KMS-11 (cell line): ENCODE measurements at regions not wholly inside any gene's neighbourhood (a gene's known extent, or its start where the extent isn't known, plus 50 kb on each side); places are given as distances from the start of the nearest gene placed in this dataset.

ENCODE experiments used
- H2AFZ ChIP-seq: fragments of 200-600 bp; sonication (generic); 2 replicates; pipeline ENCODE4 v1.6.1; 2016; ENCODE audit warnings: antibody characterized with exemption, mixed run types, low read depth
- H3K27ac ChIP-seq: fragments of 200-600 bp; sonication (generic); 2 replicates; pipeline ENCODE4 v1.6.1; 2016; ENCODE audit warnings: mild to moderate bottlenecking, mixed run types
- H3K27me3 ChIP-seq: fragments of 200-600 bp; sonication (generic); 2 replicates; pipeline ENCODE4 v1.6.1; 2017; ENCODE audit warnings: mild to moderate bottlenecking, low read depth, mixed run types, moderate library complexity; ENCODE audit not compliant: insufficient read depth
- H3K36me3 ChIP-seq: fragments of 200-600 bp; sonication (generic); 2 replicates; pipeline ENCODE4 v1.6.1; 2017; ENCODE audit warnings: mild to moderate bottlenecking, mixed run types; ENCODE audit not compliant: insufficient read depth
- H3K4me1 ChIP-seq: fragments of 200-600 bp; sonication (generic); 2 replicates; pipeline ENCODE4 v1.6.1; 2016; ENCODE audit warnings: mild to moderate bottlenecking, low read depth, mixed run types; ENCODE audit not compliant: poor library complexity, severe bottlenecking
- H3K4me2 ChIP-seq: fragments of 200-600 bp; sonication (generic); 2 replicates; pipeline ENCODE4 v1.7.0; 2016; ENCODE audit warnings: mild to moderate bottlenecking, mixed run types
- H3K4me3 ChIP-seq: fragments of 200-600 bp; sonication (generic); IDR thresholded peaks from 2 replicates; pipeline ENCODE4 v1.6.1; 2017; ENCODE audit warnings: low read depth, low read length, mixed read lengths; ENCODE audit not compliant: insufficient read depth
- H3K79me2 ChIP-seq: fragments of 200-600 bp; sonication (generic); 2 replicates; pipeline ENCODE4 v1.6.1; 2016; ENCODE audit warnings: low read depth, mixed run types; ENCODE audit not compliant: insufficient read depth
- H3K9ac ChIP-seq: fragments of 200-600 bp; sonication (generic); 2 replicates; pipeline ENCODE4 v1.6.1; 2016; ENCODE audit warnings: mild to moderate bottlenecking, mixed run types
- H4K20me1 ChIP-seq: fragments of 200-600 bp; sonication (generic); 2 replicates; pipeline ENCODE4 v1.6.1; 2016; ENCODE audit warnings: mild to moderate bottlenecking, mixed run types; ENCODE audit not compliant: insufficient read depth
- TF ChIP-seq, protein P1 (sequence below): fragments of 200-600 bp; sonication (generic); conservative IDR thresholded peaks from 2 replicates; pipeline ENCODE4 v1.6.1; 2017; ENCODE audit warnings: low read depth, mild to moderate bottlenecking, antibody characterized with exemption, low read length, moderate library complexity, mixed read lengths

DNA sequence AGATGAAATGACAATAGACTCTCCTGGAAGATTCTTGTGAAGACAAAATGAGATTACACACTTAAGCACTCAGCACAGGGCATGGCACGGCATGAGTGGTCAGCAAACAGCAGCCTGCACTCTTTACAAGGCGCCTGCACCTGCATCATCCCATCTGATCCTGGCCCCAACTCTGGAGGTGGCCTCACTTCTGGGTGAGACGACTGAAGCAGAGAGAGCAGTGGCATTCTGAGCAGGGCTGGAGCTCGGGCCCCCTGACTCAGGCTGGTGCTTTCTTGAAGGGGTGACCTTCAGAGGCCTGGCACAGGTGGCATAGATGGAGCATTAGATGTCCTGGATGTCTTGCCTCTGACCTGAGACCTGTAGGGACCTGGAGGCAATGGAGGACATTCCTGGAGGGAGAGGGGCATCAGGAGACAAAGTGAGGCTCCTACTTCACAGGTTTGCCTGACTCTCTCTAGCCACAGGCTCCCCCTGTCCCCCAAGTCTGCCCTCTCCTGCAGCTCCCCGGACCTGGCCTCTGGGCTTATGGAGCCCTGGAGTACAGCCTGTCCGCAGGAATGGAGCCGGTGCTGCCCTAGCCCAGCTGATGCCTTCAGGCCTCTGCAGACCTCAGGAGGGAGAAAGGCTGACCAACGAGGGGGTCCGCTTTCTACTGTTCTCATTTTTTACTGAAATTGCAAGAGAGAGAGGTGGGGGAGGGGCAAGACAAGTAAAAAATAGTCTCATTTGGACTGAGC is 65.5 kb upstream of the THY1 start:
- no peak overlapping the region for H3K4me3 ChIP-seq

DNA sequence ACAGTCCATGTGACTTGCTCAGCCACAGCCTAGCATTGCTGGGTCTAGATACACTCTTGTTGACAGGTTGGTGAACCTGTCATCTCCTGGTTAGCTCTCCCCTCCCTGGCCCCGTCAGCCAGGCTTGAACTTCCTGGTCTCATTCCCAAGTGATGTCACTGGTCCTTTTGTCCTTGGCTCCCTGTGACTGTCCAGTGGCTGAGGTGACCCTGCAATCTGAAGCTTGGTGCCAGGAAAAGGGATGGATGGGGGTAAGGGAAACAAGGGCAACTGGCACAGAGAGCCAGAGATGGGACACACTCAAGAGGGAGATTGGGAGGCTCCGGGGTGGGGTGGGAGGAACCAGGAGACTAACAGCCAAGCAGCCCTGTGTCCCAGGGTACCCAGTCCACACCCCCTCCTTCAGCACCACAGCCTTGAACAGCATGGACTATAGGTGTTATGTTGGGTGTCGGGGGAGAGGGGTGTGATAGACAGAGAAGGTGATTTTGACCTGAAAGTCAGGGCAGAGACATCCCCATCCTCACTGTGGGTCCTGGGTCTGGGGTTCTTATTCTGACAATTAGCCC is 63.8 kb upstream of the THY1 start:
- H3K4me1 ChIP-seq: no peaks in the 10 kb centered on the region
- TF ChIP-seq, protein P1, sequence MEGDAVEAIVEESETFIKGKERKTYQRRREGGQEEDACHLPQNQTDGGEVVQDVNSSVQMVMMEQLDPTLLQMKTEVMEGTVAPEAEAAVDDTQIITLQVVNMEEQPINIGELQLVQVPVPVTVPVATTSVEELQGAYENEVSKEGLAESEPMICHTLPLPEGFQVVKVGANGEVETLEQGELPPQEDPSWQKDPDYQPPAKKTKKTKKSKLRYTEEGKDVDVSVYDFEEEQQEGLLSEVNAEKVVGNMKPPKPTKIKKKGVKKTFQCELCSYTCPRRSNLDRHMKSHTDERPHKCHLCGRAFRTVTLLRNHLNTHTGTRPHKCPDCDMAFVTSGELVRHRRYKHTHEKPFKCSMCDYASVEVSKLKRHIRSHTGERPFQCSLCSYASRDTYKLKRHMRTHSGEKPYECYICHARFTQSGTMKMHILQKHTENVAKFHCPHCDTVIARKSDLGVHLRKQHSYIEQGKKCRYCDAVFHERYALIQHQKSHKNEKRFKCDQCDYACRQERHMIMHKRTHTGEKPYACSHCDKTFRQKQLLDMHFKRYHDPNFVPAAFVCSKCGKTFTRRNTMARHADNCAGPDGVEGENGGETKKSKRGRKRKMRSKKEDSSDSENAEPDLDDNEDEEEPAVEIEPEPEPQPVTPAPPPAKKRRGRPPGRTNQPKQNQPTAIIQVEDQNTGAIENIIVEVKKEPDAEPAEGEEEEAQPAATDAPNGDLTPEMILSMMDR: no peak
- H3K79me2 ChIP-seq: no peaks in the 10 kb centered on the region
- H3K27ac ChIP-seq: no peak overlapping the region
- H2AFZ ChIP-seq: no peak overlapping the region
- no peak overlapping the region for H3K9ac ChIP-seq
- no peak overlapping the region for H3K4me2 ChIP-seq
- no peak overlapping the region for H3K4me3 ChIP-seq
- no peaks in the 10 kb centered on the region for H3K27me3 ChIP-seq
- H3K36me3 ChIP-seq: no peaks in the 10 kb centered on the region
- H4K20me1 ChIP-seq: no peaks in the 10 kb centered on the region

More for the DNA sequence above, 65.5 kb upstream of the THY1 start:
- no peaks in the 10 kb centered on the region for H3K79me2 ChIP-seq
- H3K4me1 ChIP-seq: no peaks in the 10 kb centered on the region
- no peak overlapping the region for H2AFZ ChIP-seq
- TF ChIP-seq, protein P1: no peak
- H4K20me1 ChIP-seq: no peaks in the 10 kb centered on the region
- H3K9ac ChIP-seq: no peak overlapping the region
- no peaks in the 10 kb centered on the region for H3K27me3 ChIP-seq
- no peaks in the 10 kb centered on the region for H3K36me3 ChIP-seq
- no peak overlapping the region for H3K27ac ChIP-seq
- H3K4me2 ChIP-seq: no peak overlapping the region

DNA sequence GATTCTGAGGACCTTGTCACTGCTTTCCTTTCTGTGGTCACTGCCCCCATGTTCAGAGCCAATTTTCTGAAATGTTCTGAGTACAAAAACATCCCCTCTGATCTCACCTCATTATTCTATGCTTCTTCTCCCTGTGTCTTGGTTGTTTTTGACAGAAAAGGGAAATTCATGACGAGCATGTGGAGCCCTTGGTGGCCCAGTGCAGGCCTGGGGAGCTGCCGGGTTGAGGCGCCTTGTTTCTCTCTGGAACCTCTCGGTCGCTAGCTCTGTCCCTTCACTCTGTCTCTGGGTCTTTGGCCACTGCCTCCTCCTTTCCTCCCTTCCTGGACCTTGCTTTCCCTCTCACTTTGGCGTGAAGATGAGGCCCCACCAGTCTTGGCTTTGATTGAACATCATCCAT is 63.0 kb upstream of the THY1 start:
- Histone ChIP-seq H3K9ac (no peak overlapping the region), H3K4me3 (no peak overlapping the region), H4K20me1 (no peaks in the 10 kb centered on the region), H3K79me2 (no peaks in the 10 kb centered on the region), H3K27ac (no peak overlapping the region), H3K4me2 (no peak overlapping the region), H2AFZ (no peak overlapping the region), H3K27me3 (no peaks in the 10 kb centered on the region), H3K4me1 (no peaks in the 10 kb centered on the region), H3K36me3 (no peaks in the 10 kb centered on the region)
- TF ChIP-seq, protein P1: no peak

DNA sequence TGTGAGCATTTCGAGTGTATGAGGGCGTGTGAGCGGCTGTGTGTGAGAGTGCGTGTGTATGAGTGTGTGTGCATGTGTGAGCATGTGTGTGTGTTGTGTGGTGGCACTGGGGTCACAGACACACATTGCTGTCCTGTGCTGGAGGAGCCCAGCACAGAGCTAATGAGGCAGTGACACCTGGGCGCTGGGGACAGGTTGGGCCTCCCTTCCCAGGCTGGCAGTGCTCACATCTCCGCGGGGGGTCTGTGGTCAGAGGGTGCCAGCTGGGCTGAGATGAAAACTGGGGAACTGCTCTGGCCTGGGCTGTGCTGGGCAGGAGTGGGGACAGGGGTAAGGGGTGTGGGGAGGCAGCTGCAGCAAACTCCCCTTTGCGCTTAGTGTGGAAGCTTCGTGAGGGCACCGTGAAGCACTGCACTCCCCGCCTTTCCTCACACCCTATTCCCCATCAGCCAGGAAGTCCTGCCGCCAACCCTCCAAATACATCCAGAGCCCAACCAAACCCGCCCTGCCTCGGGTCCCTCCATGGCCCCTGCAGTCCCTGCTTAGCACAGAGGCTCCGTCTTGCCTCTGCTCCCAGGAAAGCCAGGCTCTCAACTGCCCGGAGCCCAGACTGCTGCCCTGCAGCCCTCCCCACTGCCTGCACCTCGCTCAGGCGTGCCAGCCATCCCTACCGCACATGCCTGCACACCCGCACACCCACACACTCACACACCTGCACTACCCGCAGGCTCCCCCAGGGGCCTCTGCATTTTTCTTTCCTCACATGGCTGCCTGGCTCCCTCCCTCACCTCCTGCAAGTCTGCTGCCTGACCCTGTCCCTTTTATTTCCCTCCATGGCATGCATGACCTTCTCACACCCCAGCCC is 62.0 kb upstream of the THY1 start:
- H3K4me3 ChIP-seq: no peak overlapping the region
- no peak overlapping the region for H2AFZ ChIP-seq
- H3K79me2 ChIP-seq: no peaks in the 10 kb centered on the region
- H3K27ac ChIP-seq: no peak overlapping the region
- H3K27me3 ChIP-seq: no peaks in the 10 kb centered on the region
- no peak overlapping the region for H3K4me2 ChIP-seq
- H3K36me3 ChIP-seq: no peaks in the 10 kb centered on the region
- H3K9ac ChIP-seq: no peak overlapping the region
- no peaks in the 10 kb centered on the region for H3K4me1 ChIP-seq
- TF ChIP-seq, protein P1: no peak
- no peaks in the 10 kb centered on the region for H4K20me1 ChIP-seq
